ENCODE measurements at regions not wholly inside any gene's neighbourhood (a gene's known extent, or its start where the extent isn't known, plus 50 kb on each side); places are given as distances from the start of the nearest gene placed in this dataset.

DNA sequence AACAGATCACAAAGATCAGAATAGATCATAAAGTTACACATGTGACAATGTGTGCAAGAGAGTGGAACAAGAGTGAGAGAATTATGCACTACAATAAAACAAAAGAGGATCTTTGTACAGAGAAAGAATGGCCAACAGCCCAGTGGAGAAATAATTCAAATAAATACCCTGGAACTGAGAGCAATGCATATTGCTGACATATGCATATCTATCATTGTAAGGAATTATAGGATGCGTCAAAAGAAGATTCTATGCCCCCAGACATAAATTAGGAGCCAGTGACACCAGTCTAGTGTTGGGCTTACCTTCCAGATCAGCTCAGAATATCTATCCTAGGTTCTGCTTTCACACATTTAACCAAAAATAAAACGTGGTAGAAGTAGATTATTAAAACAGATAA lies 320.1 kb upstream of the VCX start:
- TF ChIP-seq, protein P1, sequence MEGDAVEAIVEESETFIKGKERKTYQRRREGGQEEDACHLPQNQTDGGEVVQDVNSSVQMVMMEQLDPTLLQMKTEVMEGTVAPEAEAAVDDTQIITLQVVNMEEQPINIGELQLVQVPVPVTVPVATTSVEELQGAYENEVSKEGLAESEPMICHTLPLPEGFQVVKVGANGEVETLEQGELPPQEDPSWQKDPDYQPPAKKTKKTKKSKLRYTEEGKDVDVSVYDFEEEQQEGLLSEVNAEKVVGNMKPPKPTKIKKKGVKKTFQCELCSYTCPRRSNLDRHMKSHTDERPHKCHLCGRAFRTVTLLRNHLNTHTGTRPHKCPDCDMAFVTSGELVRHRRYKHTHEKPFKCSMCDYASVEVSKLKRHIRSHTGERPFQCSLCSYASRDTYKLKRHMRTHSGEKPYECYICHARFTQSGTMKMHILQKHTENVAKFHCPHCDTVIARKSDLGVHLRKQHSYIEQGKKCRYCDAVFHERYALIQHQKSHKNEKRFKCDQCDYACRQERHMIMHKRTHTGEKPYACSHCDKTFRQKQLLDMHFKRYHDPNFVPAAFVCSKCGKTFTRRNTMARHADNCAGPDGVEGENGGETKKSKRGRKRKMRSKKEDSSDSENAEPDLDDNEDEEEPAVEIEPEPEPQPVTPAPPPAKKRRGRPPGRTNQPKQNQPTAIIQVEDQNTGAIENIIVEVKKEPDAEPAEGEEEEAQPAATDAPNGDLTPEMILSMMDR (IDR thresholded peaks at IDR 0.05) = no peak
- TF ChIP-seq POLR2A (IDR thresholded peaks at IDR 0.05) = no peak
